ENCODE measurements at regions not wholly inside any gene's neighbourhood (a gene's known extent, or its start where the extent isn't known, plus 50 kb on each side); places are given as distances from the start of the nearest gene placed in this dataset.

GRCh38 chr13:83065108-83065507 is 817.2 kb downstream of the SLITRK1 start:
- no peak for DNase-seq (ENCODE audit: low spot score in 2 of 2)
- Mint-ChIP-seq H3K27me3 (no peaks in the 10 kb centered on the region), H3K27ac (no peak overlapping the region), H3K4me3 (no peak overlapping the region), H3K36me3 (no peaks in the 10 kb centered on the region), H3K4me1 (no peaks in the 10 kb centered on the region), H3K9me3 (peaks cover 5% of the 10 kb centered on the region)
- ATAC-seq (ENCODE audit: low read depth) = no peak

GRCh38 chr13:83057119-83057518 is 825.2 kb downstream of the SLITRK1 start:
- no peak for ATAC-seq (ENCODE audit: low read depth)
- H3K36me3 Mint-ChIP-seq = no peaks in the 10 kb centered on the region
- H3K4me1 Mint-ChIP-seq = no peaks in the 10 kb centered on the region
- DNase-seq (ENCODE audit: low spot score in 2 of 2) = no peak
- H3K4me3 Mint-ChIP-seq = no peak overlapping the region
- H3K27me3 Mint-ChIP-seq = no peaks in the 10 kb centered on the region
- H3K27ac Mint-ChIP-seq = no peak overlapping the region
- H3K9me3 Mint-ChIP-seq = peaks cover 4% of the 10 kb centered on the region

- no peak overlapping the region for H3K4me3 Mint-ChIP-seq
- no peaks in the 10 kb centered on the region for H3K27me3 Mint-ChIP-seq
- H3K4me1 Mint-ChIP-seq = no peaks in the 10 kb centered on the region
- no peaks in the 10 kb centered on the region for H3K36me3 Mint-ChIP-seq
- DNase-seq (ENCODE audit: low spot score in 2 of 2) (no peak), ATAC-seq (ENCODE audit: low read depth) (no peak)
- peaks cover 4% of the 10 kb centered on the region for H3K9me3 Mint-ChIP-seq
- H3K27ac Mint-ChIP-seq = no peak overlapping the region
Observed at GRCh38 chr13:83056269-83056668, 826.0 kb downstream of the SLITRK1 start.

GRCh38 chr13:83048419-83048818 is 833.9 kb downstream of the SLITRK1 start:
- H3K27ac Mint-ChIP-seq = no peak overlapping the region
- DNase-seq (ENCODE audit: low spot score in 2 of 2) = no peak
- H3K4me1 Mint-ChIP-seq = no peaks in the 10 kb centered on the region

GRCh38 chr13:83024955-83025594 is 857.2 kb downstream of the SLITRK1 start:
- no peaks in the 10 kb centered on the region for H3K4me1 Mint-ChIP-seq
- no peaks in the 10 kb centered on the region for H3K27me3 Mint-ChIP-seq
- H3K36me3 Mint-ChIP-seq = no peaks in the 10 kb centered on the region
- no peak overlapping the region for H3K4me3 Mint-ChIP-seq
- H3K27ac Mint-ChIP-seq = no peak overlapping the region
- DNase-seq (ENCODE audit: low spot score in 2 of 2) (no peak), ATAC-seq (ENCODE audit: low read depth) (no peak)
- H3K9me3 Mint-ChIP-seq = peaks cover 8% of the 10 kb centered on the region

More at GRCh38 chr13:83048419-83048818, 833.9 kb downstream of the SLITRK1 start:
- ATAC-seq (ENCODE audit: low read depth) = no peak
- no peak overlapping the region for H3K4me3 Mint-ChIP-seq
- H3K9me3 Mint-ChIP-seq = no peaks in the 10 kb centered on the region
- no peaks in the 10 kb centered on the region for H3K36me3 Mint-ChIP-seq
- no peaks in the 10 kb centered on the region for H3K27me3 Mint-ChIP-seq

GRCh38 chr13:83024232-83024631 is 858.0 kb downstream of the SLITRK1 start:
- peaks cover 6% of the 10 kb centered on the region for H3K9me3 Mint-ChIP-seq
- ATAC-seq (ENCODE audit: low read depth) = no peak
- no peaks in the 10 kb centered on the region for H3K4me1 Mint-ChIP-seq

GRCh38 chr13:83019986-83020385 is 862.3 kb downstream of the SLITRK1 start:
- DNase-seq (ENCODE audit: low spot score in 2 of 2) (no peak), ATAC-seq (ENCODE audit: low read depth) (no peak)
- Mint-ChIP-seq H3K27ac (no peak overlapping the region), H3K4me3 (no peak overlapping the region), H3K9me3 (peaks cover 6% of the 10 kb centered on the region), H3K4me1 (no peaks in the 10 kb centered on the region), H3K36me3 (no peaks in the 10 kb centered on the region), H3K27me3 (no peaks in the 10 kb centered on the region)

More at GRCh38 chr13:83024232-83024631, 858.0 kb downstream of the SLITRK1 start:
- H3K27ac Mint-ChIP-seq = no peak overlapping the region
- no peak overlapping the region for H3K4me3 Mint-ChIP-seq
- no peaks in the 10 kb centered on the region for H3K36me3 Mint-ChIP-seq
- H3K27me3 Mint-ChIP-seq = no peaks in the 10 kb centered on the region
- DNase-seq (ENCODE audit: low spot score in 2 of 2) = no peak

GRCh38 chr13:83009987-83010386 is 872.3 kb downstream of the SLITRK1 start:
- Mint-ChIP-seq H3K27me3 (no peaks in the 10 kb centered on the region), H3K27ac (no peak overlapping the region), H3K9me3 (peaks cover 3% of the 10 kb centered on the region), H3K4me1 (no peaks in the 10 kb centered on the region), H3K4me3 (no peak overlapping the region), H3K36me3 (no peaks in the 10 kb centered on the region)
- no peak for DNase-seq (ENCODE audit: low spot score in 2 of 2)
- ATAC-seq (ENCODE audit: low read depth) = no peak

- ATAC-seq (ENCODE audit: low read depth) (no peak), DNase-seq (ENCODE audit: low spot score in 2 of 2) (no peak)
- H3K4me1 Mint-ChIP-seq = no peaks in the 10 kb centered on the region
- H3K27ac Mint-ChIP-seq = no peak overlapping the region
- no peak overlapping the region for H3K4me3 Mint-ChIP-seq
- no peaks in the 10 kb centered on the region for H3K27me3 Mint-ChIP-seq
- H3K9me3 Mint-ChIP-seq = no peaks in the 10 kb centered on the region
- H3K36me3 Mint-ChIP-seq = no peaks in the 10 kb centered on the region
Observed at GRCh38 chr13:83008212-83008929, 873.9 kb downstream of the SLITRK1 start.

GRCh38 chr13:83007226-83007625 is 875.0 kb downstream of the SLITRK1 start:
- no peak for ATAC-seq (ENCODE audit: low read depth)
- Mint-ChIP-seq H3K4me3 (no peak overlapping the region), H3K9me3 (no peaks in the 10 kb centered on the region), H3K27ac (no peak overlapping the region), H3K27me3 (no peaks in the 10 kb centered on the region), H3K4me1 (no peaks in the 10 kb centered on the region), H3K36me3 (no peaks in the 10 kb centered on the region)
- no peak for DNase-seq (ENCODE audit: low spot score in 2 of 2)

GRCh38 chr13:83003185-83003584 is 879.1 kb downstream of the SLITRK1 start:
- H3K9me3 Mint-ChIP-seq = peaks cover 7% of the 10 kb centered on the region

GRCh38 chr13:82993417-82993816 is 888.9 kb downstream of the SLITRK1 start:
- Mint-ChIP-seq H3K9me3 (peaks cover 2% of the 10 kb centered on the region), H3K27me3 (no peaks in the 10 kb centered on the region), H3K4me3 (no peak overlapping the region), H3K4me1 (no peaks in the 10 kb centered on the region), H3K36me3 (no peaks in the 10 kb centered on the region), H3K27ac (no peak overlapping the region)
- ATAC-seq (ENCODE audit: low read depth) = no peak
- DNase-seq (ENCODE audit: low spot score in 2 of 2) = no peak

More at GRCh38 chr13:83003185-83003584, 879.1 kb downstream of the SLITRK1 start:
- Mint-ChIP-seq H3K27ac (no peak overlapping the region), H3K4me3 (no peak overlapping the region), H3K27me3 (no peaks in the 10 kb centered on the region), H3K4me1 (no peaks in the 10 kb centered on the region), H3K36me3 (no peaks in the 10 kb centered on the region)
- ATAC-seq (ENCODE audit: low read depth) = no peak
- DNase-seq (ENCODE audit: low spot score in 2 of 2) = no peak

- ATAC-seq (ENCODE audit: low read depth) (no peak), DNase-seq (ENCODE audit: low spot score in 2 of 2) (no peak)
- no peak overlapping the region for H3K27ac Mint-ChIP-seq
- no peaks in the 10 kb centered on the region for H3K27me3 Mint-ChIP-seq
- no peak overlapping the region for H3K4me3 Mint-ChIP-seq
- no peaks in the 10 kb centered on the region for H3K4me1 Mint-ChIP-seq
- no peaks in the 10 kb centered on the region for H3K36me3 Mint-ChIP-seq
- peaks cover 3% of the 10 kb centered on the region for H3K9me3 Mint-ChIP-seq
Observed at GRCh38 chr13:82976499-82976898, 905.8 kb downstream of the SLITRK1 start.

GRCh38 chr13:82963226-82964099 is 918.8 kb downstream of the SLITRK1 start:
- Mint-ChIP-seq H3K4me1 (no peaks in the 10 kb centered on the region), H3K27me3 (no peaks in the 10 kb centered on the region), H3K36me3 (no peaks in the 10 kb centered on the region), H3K9me3 (peaks cover 2% of the 10 kb centered on the region), H3K4me3 (no peak overlapping the region), H3K27ac (no peak overlapping the region)
- ATAC-seq (ENCODE audit: low read depth) = no peak
- DNase-seq (ENCODE audit: low spot score in 2 of 2) = no peak

Measured in memory B cell (primary cell).